GM19463 (cell line): ENCODE measurements at regions not wholly inside any gene's neighbourhood (a gene's known extent, or its start where the extent isn't known, plus 50 kb on each side); places are given as distances from the start of the nearest gene placed in this dataset.
"Not testable (repeated sequence)": the region's sequence is repeated elsewhere in the genome, so short reads cannot be mapped to it uniquely, and the experiment has no call there.

ENCODE experiments used
- ATAC-seq: cut with Tn5 transposase; IDR thresholded peaks from one replicate; pipeline ENCODE4 v1.9.1; 2021; ENCODE audit warnings: mild to moderate bottlenecking, moderate library complexity; ENCODE audit not compliant: unreplicated experiment

DNA sequence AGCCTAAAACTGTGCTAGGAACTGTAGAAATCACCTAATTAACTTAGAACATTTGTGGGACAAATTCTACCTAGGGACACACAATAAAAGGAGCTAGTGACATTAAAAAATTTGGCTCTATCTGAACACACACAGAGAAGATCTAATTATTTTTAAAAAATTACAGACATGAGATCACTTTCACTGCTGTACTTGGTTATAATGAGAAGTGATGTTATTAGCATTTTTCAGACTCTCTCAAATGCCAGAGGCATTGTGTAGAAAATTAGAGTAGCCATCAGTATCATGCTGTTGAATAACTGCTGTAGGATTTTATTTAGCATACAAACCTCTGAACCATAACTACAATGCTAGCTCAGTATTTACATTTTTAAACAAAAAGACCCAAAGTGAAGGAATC lies 109.1 kb upstream of the ANK2 start:
- no peak for ATAC-seq

DNA sequence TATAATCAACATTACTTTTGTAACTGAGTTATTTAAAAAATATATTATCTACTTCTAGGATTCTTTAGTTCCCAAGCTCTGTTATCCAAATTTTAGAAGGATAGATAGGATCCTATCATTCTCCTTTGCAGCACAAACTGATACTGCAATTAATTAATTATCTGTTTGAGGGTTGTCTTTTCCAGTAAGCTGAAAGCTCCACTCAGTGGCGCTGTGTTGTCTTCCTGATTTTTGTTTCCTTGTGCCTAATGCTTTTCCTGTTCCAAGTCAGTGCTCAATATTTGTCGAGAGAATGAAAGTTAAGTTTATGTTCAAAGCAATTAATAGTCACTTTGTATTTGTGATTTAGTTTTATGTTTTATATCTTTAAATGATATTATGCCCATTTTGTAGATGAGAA lies 107.4 kb upstream of the ANK2 start:
- no peak for ATAC-seq

DNA sequence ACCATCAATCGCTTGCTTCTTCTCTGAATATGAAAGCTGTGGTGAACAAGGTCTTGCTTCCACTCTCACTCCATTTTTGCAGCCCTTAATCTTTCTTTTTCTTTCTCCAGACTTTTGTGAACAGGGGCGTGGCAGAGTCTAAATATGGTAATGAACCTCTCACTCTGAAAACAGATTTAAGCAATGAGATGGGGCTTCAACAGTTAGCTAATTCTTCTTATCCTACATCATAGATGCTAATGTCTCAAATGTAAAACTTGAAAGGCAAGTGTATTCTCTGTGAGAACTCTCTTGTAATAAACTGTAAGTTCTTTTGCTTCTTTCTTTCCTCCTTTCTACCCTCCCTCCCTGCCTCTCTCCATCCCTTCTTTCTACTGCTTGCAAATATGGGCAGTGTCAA lies 106.5 kb upstream of the ANK2 start:
- ATAC-seq, result no peak

DNA sequence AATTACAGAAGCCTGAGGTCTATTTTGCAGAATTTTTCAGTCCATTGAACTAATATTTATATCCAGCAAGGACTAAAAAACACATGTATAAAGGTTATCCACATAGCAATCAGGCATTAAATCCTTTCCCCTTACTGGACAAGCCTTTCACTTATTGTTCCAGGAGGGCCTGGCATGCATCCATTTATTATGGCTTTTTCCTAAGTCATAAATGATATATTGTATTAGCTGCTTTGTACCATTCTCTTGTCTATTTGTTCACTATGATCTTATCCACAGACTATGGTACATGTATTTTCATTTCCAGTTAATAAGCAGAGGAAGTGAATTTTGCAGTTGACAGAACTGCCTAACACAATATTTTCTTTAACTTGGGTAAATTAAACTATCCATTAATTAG lies 105.4 kb upstream of the ANK2 start:
- ATAC-seq, result no peak

DNA sequence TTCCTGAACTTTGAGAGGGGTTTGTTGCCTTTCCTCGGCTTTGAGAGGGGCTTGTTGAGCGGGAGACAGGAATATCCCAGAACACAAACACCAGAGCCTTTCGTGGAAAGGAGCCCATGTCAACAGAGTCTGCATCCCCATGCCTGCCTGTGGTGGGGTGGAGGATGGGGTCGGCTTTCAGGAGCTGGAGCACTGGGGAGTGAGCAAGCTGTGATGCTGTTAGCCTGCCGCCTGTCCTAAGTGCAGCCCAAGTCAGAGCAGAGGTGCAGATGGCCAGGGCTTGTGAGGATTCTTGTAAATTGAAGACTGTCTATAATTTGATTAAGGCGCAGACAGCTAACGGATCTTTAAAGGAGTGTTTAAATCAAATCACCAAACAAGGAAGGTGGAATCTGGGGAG lies 103.3 kb upstream of the ANK2 start:
- no peak for ATAC-seq

DNA sequence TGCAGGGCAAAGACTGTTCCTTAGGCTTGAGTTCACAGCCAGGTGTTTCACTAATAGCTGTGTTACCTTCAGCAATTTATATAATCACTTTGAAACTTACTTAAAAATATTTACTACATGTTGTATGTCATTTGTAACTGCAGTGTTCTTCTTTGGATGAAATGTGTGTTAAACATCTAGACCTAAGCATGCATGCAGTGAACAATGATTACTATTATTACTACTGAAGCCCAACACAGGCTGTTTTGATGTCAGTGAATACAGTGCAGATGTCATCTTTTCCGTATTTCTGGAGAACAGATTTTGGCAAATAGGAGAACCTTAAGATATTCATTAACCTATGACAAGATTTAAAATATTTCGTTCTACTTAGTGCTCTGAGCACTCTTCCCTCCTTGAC lies 101.8 kb upstream of the ANK2 start:
- ATAC-seq, result no peak

DNA sequence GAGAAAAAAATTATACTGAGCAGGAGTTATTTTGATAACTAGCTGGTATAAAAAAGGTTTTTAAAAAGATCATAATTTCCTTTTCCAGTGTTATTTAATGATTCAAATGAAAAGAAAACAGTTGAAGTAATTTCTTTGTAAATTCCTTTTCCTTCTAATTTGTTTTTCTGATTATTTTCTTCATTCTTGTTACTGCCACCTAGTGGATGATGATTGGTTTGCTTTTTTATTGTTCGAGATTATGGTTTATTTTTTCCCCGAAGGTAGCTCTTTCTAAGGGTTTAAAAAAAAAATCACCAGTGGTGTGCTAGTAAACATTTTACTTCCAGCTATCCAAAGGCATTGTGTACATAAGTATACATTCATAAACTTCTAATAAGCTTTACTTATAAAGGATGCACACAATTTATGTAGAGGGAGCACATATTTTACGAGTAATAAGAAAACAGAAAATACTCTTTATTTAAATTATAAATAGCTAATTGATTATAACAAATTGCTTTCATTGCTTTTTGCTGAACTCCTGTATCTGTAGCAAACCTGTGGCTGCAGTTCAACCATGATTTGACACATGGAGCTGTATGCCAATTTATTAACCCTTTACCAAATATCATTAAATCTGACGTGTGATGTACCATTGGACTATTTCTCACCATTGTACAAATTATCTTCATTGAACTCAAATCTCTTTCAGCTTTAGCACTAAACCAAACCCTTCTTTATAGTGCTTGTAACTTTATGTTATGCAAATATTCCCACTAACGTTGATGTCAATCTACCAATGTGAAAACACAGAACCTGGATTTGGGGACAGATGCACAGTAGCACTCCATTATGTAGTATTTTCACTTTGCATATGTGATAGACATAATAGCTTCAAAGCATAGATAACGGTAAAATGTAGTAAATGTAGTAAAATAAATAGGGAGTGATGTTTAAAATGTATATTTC lies 97.8 kb upstream of the ANK2 start:
- no peak for ATAC-seq

DNA sequence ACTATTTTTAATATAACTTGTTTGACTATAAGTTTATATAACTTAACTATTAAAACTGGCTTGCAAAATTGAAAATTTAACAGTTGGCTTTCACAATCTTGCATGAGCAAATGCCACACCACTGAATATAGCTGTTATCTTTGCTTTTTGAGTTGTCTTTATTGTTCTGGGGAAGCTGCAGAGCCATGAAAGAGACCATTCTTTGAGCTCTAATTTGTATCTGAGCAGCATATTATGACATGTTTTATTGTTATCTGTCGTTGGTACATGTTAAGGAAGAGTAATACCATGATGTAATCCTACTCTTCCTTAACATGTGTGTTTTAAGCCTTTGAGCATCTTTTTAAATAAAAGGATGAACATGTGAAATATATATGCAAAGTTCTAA lies 97.1 kb upstream of the ANK2 start:
- no peak for ATAC-seq

DNA sequence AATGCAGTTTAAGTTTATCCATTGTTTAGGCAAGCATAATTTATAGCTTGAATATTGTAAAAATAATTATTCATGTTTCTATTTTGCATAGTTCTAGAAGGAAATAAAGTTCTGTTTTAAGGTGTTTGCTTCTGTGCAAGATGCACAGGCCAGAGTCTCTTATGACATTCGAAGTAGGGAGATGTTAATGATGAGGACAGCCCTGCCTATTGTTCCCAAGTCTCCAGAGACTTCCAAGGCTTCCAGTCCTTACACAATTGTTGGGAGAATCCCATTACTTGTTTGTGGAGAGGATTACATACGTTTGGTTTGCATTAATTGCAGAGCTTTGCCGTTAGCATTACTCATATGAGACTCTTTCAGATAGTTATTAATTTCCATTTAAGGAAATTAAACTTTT lies 96.2 kb upstream of the ANK2 start:
- no peak for ATAC-seq

DNA sequence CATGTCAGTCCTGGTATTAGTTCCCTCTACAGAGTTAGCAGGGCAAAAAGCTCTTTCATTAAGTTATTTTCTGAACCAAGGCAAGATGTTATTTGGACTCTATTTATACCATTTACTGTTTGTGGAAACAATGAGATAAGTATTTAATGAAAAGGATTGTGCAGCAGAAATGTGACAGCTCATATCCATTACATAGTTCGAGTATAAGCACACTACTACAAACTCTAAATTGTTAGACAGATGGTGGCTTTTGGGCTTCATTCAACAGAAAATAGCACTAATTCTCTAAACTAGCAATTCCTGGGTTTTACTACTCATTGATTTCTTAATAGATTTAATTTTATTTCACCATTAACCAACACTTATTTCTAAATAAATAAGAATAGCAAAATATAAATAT lies 95.2 kb upstream of the ANK2 start:
- no peak for ATAC-seq

DNA sequence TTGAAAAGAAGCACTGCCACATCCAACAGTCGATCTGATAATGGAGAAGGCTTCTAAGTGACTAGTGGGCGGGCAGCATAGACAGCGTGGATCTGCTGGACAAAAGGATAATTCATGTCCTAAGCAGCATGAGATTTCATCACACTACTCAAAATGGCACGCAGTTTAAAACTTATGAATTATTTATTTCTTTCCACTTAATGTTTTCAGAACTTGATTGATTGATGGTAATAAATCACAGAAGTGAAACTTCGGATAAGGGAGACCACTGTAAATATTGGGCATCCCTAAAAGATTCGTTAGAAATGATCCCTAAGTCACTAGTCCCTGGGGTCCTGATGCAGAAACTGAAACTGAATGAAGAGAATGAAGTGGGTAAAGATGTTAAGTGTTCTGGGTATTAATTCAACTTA lies 93.0 kb upstream of the ANK2 start:
- ATAC-seq, result no peak

DNA sequence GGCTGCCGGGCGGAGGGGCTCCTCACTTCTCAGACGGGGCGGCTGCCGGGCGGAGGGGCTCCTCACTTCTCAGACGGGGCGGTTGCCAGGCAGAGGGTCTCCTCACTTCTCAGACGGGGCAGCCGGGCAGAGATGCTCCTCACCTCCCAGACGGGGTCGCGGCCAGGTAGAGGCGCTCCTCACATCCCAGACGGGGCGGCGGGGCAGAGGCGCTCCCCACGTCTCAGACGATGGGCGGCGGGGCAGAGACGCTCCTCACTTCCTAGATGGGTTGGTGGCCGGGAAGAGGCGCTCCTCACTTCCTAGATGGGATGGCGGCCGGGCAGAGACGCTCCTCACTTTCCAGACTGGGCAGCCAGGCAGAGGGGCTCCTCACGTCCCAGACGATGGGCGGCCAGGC lies 91.7 kb upstream of the ANK2 start:
- not testable (repeated sequence) for ATAC-seq

DNA sequence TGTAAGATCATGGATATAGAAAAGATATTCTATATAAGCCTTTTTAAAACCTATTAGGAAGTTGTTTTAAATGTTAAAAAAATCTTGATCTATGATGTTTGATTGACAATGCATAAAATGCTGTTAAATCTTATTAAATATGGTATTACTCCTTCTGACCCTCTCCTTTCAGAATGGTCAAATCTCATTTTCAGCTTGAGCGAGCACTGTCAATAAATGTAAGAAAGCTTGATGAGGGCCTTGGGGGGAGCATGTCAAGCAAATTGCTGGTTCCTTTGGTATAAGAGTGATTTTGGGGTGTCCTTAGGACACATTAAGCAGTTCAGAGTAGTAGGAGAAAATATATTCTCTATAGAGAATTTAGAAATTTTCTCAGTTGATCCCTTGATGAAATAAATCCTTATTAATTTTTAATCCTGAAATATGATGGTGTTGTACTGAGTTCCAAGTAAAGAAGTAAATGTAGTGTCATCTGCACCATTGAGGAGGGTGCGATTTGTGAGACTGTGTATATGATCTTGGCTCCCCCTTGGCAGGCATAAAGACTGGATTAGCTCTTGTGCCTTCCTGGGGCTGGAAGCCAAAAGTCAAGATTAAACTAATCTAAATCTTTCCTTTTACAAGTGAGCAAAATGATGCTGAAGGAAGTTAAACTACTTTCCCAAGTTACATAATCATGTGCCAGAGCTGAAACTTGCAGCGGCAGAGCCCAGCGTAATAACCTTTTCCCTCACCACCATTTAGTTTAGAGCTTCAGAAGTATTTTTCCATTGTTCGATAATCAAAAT lies 82.6 kb upstream of the ANK2 start:
- ATAC-seq, result no peak

DNA sequence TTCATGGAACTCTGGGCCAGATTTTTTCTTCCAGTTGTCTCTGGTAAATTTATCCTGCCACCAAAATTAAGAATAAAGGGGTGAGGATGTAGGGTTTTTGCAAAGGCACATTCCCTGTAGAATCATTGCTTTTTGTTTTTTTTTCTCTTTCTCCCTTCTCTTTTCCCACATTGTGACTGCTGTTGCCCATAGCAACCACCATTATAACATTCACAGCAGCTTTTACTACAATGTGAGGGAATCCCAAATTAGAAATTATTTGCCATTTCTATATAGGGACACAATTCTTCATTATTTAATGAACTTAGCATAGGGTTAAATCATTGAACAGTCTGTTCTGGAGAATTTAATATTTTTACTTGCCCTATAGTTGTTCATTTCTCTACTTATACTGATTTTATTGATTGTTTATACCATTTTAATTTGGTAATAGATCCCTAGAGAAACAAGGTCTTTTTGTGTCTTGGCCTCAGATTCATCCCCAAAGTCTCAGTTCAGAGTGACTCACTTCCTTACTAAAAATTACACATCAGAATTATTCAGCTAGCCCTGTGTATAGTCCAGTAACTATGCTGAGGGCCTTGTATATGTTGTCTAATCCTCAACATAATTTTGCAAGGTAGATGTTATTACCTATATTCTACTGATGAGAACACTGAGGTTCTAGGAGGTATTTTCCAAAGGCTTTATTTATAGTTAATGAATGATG lies 80.8 kb upstream of the ANK2 start:
- no peak for ATAC-seq

DNA sequence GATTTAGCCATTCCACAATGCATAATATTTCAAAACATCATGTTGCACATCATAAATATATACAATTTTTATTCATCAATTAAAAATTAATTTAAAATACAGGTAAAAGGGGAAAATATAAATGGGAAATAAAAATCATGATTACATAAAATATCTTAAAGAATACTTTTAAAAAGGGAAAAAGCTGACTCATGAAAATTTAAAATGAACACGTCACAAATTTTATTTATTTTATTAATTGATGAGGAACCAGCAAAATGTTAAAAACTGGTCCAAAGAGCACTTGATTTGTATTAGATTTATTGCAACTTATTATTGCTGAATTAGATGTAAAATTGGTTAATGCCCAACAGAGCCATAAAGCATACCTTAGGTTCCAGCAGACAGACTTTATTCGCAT lies 78.5 kb upstream of the ANK2 start:
- ATAC-seq, result no peak

DNA sequence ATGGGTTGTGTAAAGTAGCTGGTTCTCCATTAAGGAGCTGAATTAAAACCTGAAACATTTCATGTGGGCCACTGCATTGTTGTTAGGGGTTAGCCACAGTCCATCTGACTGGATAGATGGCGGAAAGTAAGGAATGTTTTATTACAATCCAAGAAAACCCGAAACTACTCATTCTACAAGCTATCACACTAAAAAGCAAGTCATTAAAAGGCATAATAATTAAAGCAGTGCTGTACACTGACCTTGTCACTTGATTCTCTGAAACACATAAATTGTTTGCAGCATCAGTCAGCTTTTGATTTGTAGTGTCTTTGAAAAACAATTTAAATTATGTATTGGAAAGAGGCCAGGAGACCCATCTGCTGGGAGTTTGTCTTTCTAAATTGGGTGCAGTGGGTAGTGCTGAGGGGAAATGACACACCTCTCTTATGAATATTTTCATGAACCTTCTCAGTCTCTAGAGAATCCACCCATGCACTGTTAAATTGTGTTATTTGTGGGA lies 75.7 kb upstream of the ANK2 start:
- no peak for ATAC-seq

DNA sequence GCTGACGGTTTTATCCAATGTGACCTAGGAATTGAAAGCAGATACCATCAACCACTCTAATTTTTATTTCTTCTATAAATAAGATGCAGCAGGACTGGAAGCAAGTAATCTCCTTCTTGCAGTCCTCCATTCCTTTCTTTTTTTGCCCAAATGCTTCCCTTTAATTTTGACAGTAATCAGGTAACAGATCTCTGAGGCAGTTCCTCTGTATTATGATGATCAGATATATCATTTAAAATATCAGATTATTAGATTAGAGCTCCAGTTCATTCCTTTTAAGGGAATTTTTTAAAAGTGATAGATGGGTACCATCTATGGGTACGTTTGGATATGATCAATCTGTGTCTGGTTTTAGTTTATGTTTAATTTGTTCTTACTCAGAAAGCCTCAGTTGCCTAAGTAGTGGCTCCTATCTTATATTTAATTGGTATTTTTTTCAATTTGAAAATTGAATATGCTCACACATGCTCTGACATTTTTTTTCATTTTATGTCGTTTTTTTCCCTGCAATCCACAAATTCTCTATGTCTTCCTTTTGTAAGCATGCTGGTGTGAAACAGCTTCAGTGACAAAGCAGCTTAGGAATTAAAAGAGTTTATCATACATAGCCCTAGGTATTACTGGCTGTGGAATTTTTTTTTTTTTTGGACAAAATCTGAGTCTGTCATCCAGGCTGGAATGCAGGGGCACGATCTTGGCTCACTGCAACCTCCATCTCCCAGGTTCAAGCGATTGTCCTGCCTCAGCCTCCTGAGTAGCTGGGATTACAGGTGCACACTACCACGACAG lies 73.7 kb upstream of the ANK2 start:
- no peak for ATAC-seq

DNA sequence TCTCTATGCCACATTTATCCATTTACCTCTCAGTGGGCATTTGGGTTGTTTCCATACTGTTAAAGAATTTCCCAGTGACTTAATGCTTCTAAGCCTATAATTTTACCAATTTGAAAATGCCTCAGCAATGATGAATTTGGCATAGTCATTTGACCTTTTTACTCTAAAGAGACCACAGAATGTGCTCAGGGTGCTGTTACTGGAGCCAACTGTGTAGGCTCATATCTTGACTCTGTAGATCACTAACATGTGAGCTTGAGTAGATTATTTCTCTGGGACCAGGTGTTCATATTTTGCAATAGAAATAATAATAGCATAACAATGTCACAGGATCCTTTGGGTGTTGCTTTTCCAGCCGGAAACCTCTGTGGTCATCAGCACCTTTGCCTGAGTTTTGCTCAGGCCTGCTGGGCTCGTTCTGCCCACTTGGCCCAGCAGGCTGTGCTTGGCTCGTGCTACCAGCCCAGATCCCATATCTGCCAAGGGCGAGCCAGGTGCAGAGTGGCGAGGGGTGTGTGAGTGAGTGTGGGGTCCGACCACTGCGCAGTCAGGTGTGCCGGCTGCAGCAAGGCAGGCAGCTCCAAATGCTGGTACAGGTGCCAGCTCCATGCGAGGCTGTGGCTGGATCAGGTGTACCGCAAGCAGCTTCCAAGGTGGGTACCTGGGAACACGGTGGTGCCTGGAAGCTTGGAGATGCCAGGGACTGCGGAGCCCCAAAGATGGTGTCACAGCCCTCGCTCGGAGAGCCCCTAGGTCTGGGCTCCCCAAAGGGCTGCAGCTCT lies 70.6 kb upstream of the ANK2 start:
- ATAC-seq, result no peak

DNA sequence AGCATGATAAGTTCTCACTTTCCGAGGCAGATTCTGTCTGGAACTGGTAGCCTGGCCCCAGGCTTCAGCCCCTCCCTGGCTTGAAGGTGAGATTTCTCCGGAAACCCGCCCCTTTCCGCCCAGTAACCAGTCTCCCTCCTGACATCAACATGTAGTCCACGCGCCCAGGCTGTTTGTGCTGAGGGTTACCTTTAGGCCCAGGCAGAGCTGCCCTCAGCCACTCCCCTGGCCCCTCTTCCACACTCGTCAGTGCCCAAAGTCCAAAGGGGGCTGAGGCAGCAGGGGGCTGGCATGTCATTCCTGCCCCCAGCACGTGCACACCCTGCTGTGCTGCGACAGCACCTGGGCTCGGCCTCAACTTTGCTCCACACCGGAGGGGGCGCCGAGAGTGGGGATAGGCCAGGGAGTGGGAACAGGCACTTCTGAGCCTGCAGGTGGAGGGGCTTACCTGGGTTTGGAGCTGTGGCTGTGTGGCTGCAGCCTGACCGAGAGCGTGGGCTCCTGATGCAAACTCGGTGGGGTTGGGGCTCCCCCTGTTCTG lies 69.5 kb upstream of the ANK2 start:
- no peak for ATAC-seq

DNA sequence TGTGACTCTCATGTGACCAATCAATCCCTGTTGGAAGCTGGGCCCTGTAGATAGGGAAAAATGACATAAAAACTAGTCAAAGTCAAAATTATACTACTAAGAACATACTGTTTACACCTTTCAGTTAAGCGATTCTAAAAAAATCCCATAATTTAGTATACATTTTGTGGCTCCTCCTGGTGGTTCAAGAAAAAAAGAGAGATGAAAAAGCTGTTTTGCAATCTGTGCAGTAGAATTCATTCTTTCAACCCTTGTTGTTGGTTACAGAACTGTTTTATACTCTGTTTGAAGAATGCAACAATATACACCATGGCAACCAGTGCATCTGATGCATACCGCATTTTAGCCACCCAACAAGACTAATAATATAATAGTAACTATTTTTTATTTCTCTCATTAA lies 66.8 kb upstream of the ANK2 start:
- no peak for ATAC-seq
